A673 (cell line): ENCODE measurements at regions not wholly inside any gene's neighbourhood (a gene's known extent, or its start where the extent isn't known, plus 50 kb on each side); places are given as distances from the start of the nearest gene placed in this dataset.

Experiments
- BruUV-seq: library from RNA; stranded (reverse); fragments of 400-500 nt; replicated peaks from 2 replicates; lab custom pipeline; 2021; lab: Mats Ljungman, UMichigan
- CTCF ChIA-PET: fragments of 300-600 bp; sonication (Branson Sonifier 250); formaldehyde crosslinking; loops from one replicate; lab custom pipeline; 2022; ENCODE audit warnings: antibody characterized with exemption; lab: Charles Lee
- POLR2A ChIA-PET: fragments of 300-600 bp; sonication (Branson Sonifier 250); formaldehyde crosslinking; loops from one replicate; lab custom pipeline; 2022; ENCODE audit warnings: antibody characterized with exemption; ENCODE audit not compliant: low non-redundant PET; lab: Charles Lee
- DNase-seq: peaks from one replicate; pipeline ENCODE4 v3.0.0-alpha.2; 2015; ENCODE audit warnings: low spot score
- H3K27ac ChIP-seq: fragments of 200-600 bp; sonication (generic); 2 replicates; pipeline ENCODE4 v1.5.1; 2016; ENCODE audit warnings: mixed run types, low read depth, mild to moderate bottlenecking, mixed read lengths, antibody characterized with exemption, low read length; ENCODE audit not compliant: poor library complexity, severe bottlenecking
- H3K27me3 ChIP-seq: fragments of 200-600 bp; sonication (generic); replicated peaks from 2 replicates; pipeline ENCODE4 v1.6.1; 2017; ENCODE audit warnings: mixed run types, low read depth, mild to moderate bottlenecking, mixed read lengths, antibody characterized with exemption, low read length; ENCODE audit not compliant: insufficient read depth, poor library complexity
- H3K36me3 ChIP-seq: fragments of 200-600 bp; sonication (generic); 2 replicates; pipeline ENCODE4 v1.6.1; 2016; ENCODE audit warnings: mixed run types, mild to moderate bottlenecking, mixed read lengths, antibody characterized with exemption, low read length; ENCODE audit not compliant: insufficient read depth, poor library complexity, severe bottlenecking
- H3K4me1 ChIP-seq: fragments of 200-600 bp; sonication (generic); 2 replicates; pipeline ENCODE4 v1.6.1; 2017; ENCODE audit warnings: mixed run types, mild to moderate bottlenecking, mixed read lengths, antibody characterized with exemption, low read length; ENCODE audit not compliant: insufficient read depth, poor library complexity, severe bottlenecking
- H3K4me3 ChIP-seq: fragments of 200-600 bp; sonication (generic); 2 replicates; pipeline ENCODE4 v1.5.1; 2016; ENCODE audit warnings: low read depth, mixed run types, mild to moderate bottlenecking, mixed read lengths, low read length; ENCODE audit not compliant: poor library complexity, severe bottlenecking
- H3K9me3 ChIP-seq: fragments of 200-600 bp; sonication (generic); 2 replicates; pipeline ENCODE4 v1.6.1; 2016; ENCODE audit warnings: mixed run types, low read depth, mild to moderate bottlenecking, mixed read lengths, antibody characterized with exemption, low read length; ENCODE audit not compliant: poor library complexity, severe bottlenecking
- EZH2 ChIP-seq: fragments of 200-600 bp; sonication (generic); IDR thresholded peaks from 2 replicates; pipeline ENCODE4 v1.6.1; 2017; ENCODE audit warnings: borderline replicate concordance, low read depth, mild to moderate bottlenecking, mixed read lengths, antibody characterized with exemption, low read length; ENCODE audit not compliant: poor library complexity, severe bottlenecking
- intact Hi-C: fragments of 100-400 bp; cut with micrococcal nuclease; formaldehyde crosslinking; loops from one replicate; pipeline ENCODE4 v1.10.0; 2022; ENCODE audit not compliant: unreplicated experiment
- TF ChIP-seq, protein P1 (sequence below): fragments of 300-800, 200-600 bp; sonication (generic); conservative IDR thresholded peaks from 2 replicates; pipeline ENCODE4 v1.5.1; 2017; ENCODE audit warnings: low read depth, mild to moderate bottlenecking, antibody characterized with exemption, low read length, moderate library complexity, mixed read lengths

DNA sequence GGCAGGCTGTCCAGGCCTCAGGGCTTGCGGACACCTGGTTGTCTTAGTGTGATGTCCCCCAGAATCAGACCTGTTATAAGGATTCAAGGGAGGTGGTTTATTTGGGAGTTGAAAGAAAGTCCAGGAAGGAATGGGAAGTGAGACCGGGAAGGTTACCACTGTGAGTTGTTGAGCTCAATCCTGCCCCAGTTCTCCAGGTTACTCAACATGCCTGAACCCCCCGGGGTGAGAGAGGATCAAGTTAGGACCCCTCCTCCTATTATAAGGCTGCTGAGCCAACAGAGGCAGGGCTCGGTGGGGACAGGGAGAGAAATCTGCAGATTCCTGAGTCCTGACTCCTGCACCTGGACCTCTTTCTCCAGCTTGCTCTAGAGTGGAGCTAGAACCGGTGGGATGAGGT lies 86.4 kb downstream of the MRM1 start:
- peaks cover 14% of the 10 kb centered on the region for H3K27me3 ChIP-seq
- H3K9me3 ChIP-seq = no peaks in the 10 kb centered on the region
- intact Hi-C loops = no loop called here
- no TSS peak for BruUV-seq
- CTCF ChIA-PET = no interaction called here
- no peak for DNase-seq
- no peaks in the 10 kb centered on the region for H3K4me1 ChIP-seq
- H3K27ac ChIP-seq = no peak overlapping the region
- POLR2A ChIA-PET = no interaction called here
- no peak overlapping the region for H3K4me3 ChIP-seq
- TF ChIP-seq, protein P1, sequence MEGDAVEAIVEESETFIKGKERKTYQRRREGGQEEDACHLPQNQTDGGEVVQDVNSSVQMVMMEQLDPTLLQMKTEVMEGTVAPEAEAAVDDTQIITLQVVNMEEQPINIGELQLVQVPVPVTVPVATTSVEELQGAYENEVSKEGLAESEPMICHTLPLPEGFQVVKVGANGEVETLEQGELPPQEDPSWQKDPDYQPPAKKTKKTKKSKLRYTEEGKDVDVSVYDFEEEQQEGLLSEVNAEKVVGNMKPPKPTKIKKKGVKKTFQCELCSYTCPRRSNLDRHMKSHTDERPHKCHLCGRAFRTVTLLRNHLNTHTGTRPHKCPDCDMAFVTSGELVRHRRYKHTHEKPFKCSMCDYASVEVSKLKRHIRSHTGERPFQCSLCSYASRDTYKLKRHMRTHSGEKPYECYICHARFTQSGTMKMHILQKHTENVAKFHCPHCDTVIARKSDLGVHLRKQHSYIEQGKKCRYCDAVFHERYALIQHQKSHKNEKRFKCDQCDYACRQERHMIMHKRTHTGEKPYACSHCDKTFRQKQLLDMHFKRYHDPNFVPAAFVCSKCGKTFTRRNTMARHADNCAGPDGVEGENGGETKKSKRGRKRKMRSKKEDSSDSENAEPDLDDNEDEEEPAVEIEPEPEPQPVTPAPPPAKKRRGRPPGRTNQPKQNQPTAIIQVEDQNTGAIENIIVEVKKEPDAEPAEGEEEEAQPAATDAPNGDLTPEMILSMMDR = no peak
- no peak for TF ChIP-seq EZH2
- no peaks in the 10 kb centered on the region for H3K36me3 ChIP-seq

DNA sequence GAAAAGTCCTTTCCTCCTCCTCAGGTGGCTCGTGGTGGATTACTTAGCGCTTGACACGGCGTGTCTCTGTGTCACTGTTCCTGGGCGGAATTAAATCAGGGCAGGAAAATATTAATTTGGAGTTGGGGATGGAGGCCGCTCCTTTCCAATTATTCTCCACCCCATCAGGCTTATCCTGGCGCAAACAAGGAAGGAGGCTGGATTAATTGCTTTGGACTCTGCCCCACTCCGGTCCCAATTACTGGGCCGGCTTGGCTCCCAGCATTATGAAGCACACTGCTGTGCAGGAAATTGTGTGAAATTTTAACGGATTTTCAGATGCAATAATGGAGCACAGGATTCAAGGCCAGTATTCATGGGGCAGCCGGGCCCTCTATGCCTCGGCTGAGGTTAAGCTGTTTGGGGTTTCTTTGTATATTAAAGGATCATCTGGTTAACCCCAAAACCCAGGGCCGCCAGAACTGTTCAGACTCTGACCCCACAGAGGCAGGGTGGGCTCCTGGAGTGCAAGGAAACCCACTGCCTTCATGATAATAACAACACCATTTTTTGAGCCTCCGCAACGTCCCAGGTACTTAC lies 87.8 kb downstream of the MRM1 start:
- Histone ChIP-seq H3K27ac (no peak overlapping the region), H3K4me1 (no peaks in the 10 kb centered on the region), H3K9me3 (no peaks in the 10 kb centered on the region), H3K36me3 (no peaks in the 10 kb centered on the region), H3K4me3 (no peak overlapping the region), H3K27me3 (peaks cover 14% of the 10 kb centered on the region)
- BruUV-seq = no TSS peak
- DNase-seq = no peak
- CTCF ChIA-PET = no interaction called here
- TF ChIP-seq EZH2 = no peak
- TF ChIP-seq, protein P1 = no peak
- POLR2A ChIA-PET = no interaction called here
- intact Hi-C loops = no loop called here

DNA sequence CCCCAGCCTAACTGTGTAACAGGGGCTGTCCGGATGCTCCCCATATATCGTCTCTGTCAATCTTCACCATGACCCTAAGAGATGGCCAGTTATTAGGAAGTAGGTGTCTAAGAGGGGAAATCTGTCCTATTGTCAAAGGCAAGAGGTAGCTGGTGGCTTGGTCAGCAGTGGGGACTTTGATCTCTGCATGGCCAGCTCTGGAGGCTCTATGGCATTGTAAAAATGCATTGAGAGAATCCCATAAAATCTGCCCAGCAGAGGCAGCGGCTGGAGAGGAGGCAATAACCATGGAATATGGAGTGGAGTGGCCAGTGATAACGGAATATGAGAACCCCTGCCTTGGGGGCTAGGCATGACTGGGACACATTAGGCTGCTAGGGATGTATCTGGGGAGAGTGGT lies 88.8 kb downstream of the MRM1 start:
- POLR2A ChIA-PET = no interaction called here
- TF ChIP-seq, protein P1 = no peak
- TF ChIP-seq EZH2 = no peak

More for the DNA sequence above, 88.8 kb downstream of the MRM1 start:
- no peak overlapping the region for H3K27ac ChIP-seq
- H3K9me3 ChIP-seq = no peaks in the 10 kb centered on the region
- CTCF ChIA-PET = no interaction called here
- BruUV-seq = no TSS peak
- H3K36me3 ChIP-seq = no peaks in the 10 kb centered on the region
- no peak overlapping the region for H3K4me3 ChIP-seq
- H3K4me1 ChIP-seq = no peaks in the 10 kb centered on the region
- intact Hi-C loops = no loop called here
- peaks cover 14% of the 10 kb centered on the region for H3K27me3 ChIP-seq
- no peak for DNase-seq
